HG03520 (cell line): ENCODE measurements at regions not wholly inside any gene's neighbourhood (a gene's known extent, or its start where the extent isn't known, plus 50 kb on each side); places are given as distances from the start of the nearest gene placed in this dataset.
A peak's percentile ranks its signal among the peaks of the same experiment; 100 is the strongest.

Source experiments
- ATAC-seq: cut with Tn5 transposase; IDR thresholded peaks from one replicate; pipeline ENCODE4 v1.9.1; 2021; ENCODE audit warnings: mild to moderate bottlenecking, moderate library complexity; ENCODE audit not compliant: unreplicated experiment

DNA sequence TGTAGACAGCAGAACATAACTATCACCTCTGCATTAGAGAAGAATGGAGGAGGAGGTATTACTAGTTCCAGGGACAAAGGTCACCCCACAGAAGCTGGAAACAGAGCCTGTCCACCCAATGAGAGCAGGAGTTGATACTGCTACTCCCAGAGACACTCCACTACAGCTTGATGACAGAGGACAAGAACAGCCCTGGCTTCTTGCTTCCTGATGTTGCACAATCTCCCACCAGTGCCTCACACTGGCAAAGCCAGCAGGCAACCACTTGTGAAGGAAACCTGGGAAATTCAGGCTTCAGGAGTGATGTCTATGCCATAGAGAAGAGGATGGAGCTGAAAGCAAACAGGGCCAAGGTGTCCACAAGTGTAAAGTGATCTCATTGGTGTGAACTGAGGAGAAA lies 78.0 kb upstream of the POU1F1 start:
- no peak for ATAC-seq

DNA sequence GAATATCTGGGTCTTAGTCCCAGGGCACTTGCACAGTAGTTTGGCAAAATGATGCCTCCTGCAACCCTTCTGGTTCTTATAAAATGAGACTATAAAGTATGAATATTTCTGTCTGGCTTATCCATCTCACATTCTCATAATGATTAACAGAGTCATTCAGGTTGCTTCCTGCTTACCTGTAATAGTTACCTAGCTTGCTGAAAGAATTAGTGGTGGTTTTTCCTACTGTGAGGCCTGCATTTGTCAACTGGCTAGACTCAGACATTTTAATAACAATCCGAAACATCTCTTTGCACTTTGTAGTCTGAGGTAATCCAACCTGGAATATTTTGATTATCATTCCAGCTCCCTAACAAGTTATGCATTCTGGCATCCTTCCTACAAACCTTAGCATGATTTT lies 75.6 kb upstream of the POU1F1 start:
- no peak for ATAC-seq

DNA sequence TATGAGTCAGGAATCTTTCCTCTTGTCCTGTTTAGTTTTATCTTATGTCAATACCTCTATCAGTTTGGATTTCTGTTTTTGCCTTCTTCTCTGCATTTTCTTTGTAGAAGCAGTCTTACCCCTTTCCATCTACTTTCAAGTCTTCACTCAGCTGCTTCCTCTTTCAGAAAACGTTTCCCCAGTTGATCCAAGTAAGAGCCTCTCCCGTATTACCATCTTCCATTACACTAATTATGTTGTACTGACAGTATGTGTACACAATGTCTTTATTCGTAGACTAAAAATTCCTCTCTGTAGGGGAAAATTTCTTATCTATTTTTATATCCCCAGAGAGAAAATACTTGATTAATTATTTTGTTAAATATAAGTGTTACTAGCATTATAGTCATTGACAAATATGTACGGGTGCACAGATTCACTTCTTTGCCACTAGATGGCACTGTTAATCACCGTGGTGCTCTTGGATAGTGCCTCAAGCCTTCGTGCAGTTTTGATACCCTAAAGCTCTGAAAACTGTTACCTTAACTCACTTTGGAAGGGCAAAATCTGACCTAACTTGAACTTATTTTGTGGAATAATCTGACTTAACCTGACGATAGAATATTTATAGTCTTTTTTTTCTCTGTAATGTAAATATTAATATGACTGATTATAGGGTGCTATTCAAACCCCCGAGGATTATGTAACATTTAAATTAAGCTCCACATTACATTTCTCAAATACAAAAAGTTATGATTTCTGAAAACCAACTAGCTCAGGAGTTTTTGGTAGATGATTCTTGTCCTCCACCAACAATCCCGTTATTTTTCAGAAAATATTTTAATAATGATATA lies 74.2 kb upstream of the POU1F1 start:
- ATAC-seq = peak; percentile 99

DNA sequence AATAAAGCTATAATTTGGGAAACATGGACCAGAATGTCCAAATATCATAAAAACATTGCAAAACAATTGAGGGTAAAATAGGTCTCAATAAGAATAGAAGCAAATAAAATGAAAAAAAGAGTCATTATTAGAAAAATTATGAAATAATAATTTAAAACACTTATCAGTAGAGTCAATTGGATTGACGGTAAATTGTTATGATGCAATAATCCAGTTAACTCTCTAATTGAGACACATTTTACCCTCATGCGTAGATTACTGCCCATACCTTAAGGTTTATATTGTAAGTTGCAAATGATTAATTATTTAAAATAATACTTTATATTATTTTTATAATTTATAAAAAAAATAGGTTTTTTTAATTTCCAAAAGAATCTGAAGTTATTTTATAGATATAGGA lies 73.4 kb upstream of the POU1F1 start:
- no peak for ATAC-seq

DNA sequence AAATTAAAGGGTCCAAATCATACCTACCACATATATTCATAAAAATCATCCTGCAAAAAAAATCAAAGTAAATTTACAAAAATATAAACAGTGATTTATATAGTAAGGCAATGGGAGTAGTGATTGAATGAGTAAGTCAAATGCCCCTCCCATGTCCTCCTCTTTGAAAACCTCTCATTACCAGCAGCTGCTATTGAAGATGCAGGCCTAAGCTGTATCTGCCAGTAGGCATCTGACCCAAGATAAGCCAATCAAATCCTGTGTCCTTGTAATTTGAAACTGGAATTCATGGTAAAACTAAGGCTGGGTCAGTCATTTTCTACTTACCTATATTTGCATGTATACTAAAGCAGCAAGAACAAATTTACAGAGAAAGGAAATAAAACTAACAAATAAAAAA lies 60.4 kb upstream of the POU1F1 start:
- ATAC-seq = no peak

DNA sequence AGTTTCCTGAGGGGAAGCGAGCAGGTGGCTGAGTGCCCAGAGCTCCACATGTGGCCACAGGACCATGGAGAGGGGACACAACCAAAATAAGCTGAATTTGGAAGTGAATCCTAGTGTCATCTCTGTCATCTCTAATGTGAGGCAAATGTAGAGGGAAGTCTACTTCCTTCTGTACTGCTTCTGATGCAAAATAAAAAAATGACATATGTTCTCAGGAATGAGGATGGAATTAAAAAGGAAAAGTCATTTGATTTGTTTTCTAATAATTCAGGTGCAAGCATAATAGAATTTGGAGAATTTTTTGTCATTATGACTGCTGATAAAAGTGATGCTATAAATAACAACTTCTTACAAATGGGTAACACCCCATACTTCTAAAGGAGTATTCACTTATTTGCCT lies 59.5 kb upstream of the POU1F1 start:
- no peak for ATAC-seq

- no peak for ATAC-seq
These were observed 57.1 kb upstream of the POU1F1 start for GRCh38 chr3:87333393-87333892.

DNA sequence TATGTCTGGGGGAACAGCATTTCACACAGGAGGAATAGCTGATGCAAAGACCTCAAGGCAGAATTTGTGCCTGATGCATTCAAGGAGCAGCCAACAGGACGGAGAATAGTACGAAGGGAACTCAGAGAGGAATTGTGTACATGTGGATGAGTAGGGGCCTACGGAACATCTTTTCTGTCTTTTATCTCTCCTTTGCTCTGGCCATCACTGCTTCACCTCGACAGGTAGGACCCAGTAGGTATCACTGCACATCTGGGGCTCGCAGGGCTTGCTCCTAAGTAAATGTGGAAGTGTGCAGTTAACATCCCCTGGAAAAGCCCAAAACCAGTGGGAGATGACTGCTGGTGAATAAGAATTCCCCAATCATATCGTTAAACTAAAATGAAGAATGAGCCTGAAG lies 56.4 kb upstream of the POU1F1 start:
- ATAC-seq = no peak

DNA sequence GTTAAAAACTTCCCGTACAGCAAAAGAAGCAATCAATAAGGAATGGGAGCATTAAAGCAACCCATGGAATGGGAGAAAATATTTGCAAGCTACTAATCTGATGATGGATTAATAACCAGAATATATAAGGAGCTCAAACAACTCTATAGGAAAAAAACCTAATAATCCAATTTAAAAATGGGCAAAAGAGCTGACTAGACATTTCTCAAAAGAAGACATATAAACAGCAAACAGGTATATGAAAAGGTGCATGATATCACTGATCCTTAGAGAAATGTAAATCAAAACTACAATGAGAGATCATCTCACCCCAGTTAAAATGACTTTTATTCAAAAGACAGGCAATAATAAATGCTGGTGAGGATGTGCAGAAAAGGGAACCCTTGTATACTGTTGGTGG lies 52.7 kb upstream of the POU1F1 start:
- no peak for ATAC-seq
